ENCODE measurements at regions not wholly inside any gene's neighbourhood (a gene's known extent, or its start where the extent isn't known, plus 50 kb on each side); places are given as distances from the start of the nearest gene placed in this dataset.

- intact Hi-C loops (cut with micrococcal nuclease), result no loop called here
- Mint-ChIP-seq H3K4me3 (no peak overlapping the region), H3K27ac (no peak overlapping the region), H3K36me3 (no peaks in the 10 kb centered on the region), H3K27me3 (ENCODE audit: low read depth in 3 of 3) (peaks cover 0 to 2% (median 0%) of the 10 kb centered on the region in 3 donors), H3K9me3 (peaks cover 0 to 2% (median 0%) of the 10 kb centered on the region in 7 donors), H3K4me1 (peaks cover 5% of the 10 kb centered on the region)
- TF ChIP-seq, protein P1, sequence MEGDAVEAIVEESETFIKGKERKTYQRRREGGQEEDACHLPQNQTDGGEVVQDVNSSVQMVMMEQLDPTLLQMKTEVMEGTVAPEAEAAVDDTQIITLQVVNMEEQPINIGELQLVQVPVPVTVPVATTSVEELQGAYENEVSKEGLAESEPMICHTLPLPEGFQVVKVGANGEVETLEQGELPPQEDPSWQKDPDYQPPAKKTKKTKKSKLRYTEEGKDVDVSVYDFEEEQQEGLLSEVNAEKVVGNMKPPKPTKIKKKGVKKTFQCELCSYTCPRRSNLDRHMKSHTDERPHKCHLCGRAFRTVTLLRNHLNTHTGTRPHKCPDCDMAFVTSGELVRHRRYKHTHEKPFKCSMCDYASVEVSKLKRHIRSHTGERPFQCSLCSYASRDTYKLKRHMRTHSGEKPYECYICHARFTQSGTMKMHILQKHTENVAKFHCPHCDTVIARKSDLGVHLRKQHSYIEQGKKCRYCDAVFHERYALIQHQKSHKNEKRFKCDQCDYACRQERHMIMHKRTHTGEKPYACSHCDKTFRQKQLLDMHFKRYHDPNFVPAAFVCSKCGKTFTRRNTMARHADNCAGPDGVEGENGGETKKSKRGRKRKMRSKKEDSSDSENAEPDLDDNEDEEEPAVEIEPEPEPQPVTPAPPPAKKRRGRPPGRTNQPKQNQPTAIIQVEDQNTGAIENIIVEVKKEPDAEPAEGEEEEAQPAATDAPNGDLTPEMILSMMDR (IDR thresholded peaks at IDR 0.05), result no peak
- no peak for DNase-seq
- Histone ChIP-seq H3K36me3 (replicated peaks in 1 of 2; ENCODE audit: control insufficient read depth in 1 of 2, insufficient read depth in 2 of 2, low read length in 2 of 2) (no peaks in the 10 kb centered on the region), H3K9me3 (replicated peaks in 1 of 2; ENCODE audit: control insufficient read depth in 1 of 2, insufficient read depth in 1 of 2, low read length in 2 of 2) (no peaks in the 10 kb centered on the region), H4K20me1 (ENCODE audit: insufficient read depth, low read length) (no peaks in the 10 kb centered on the region), H3K4me2 (replicated peaks; ENCODE audit: extremely low read depth, low read length, poor library complexity, severe bottlenecking) (no peak overlapping the region), H3K27me3 (ENCODE audit: control insufficient read depth in 2 of 2, insufficient read depth in 2 of 2, low read length in 2 of 2) (no peaks in the 10 kb centered on the region), H2AFZ (ENCODE audit: insufficient read depth, low read depth, low read length, poor library complexity, severe bottlenecking) (no peak overlapping the region), H3K4me3 (replicated peaks in 1 of 3; ENCODE audit: low read depth in 2 of 3, low read length in 3 of 3) (no peak overlapping the region), H3K4me1 (ENCODE audit: control insufficient read depth in 1 of 2, insufficient read depth in 2 of 2, low read length in 2 of 2) (peaks cover 0 to 4% of the 10 kb centered on the region in 2 donors), H3K27ac (ENCODE audit: low read depth in 1 of 2, low read length in 2 of 2) (no peak overlapping the region), H3K9ac (ENCODE audit: insufficient read depth, low read length, poor library complexity, severe bottlenecking) (no peak overlapping the region), H3K79me2 (ENCODE audit: insufficient read depth, low read length) (no peaks in the 10 kb centered on the region)
- no CpG with 5 or more reads among the region's 6 CpGs for WGBS (ENCODE audit: insufficient coverage)
Measured at GRCh38 chr13:53143757-53144339, 115.2 kb downstream of the OLFM4 start.

GRCh38 chr13:53144826-53145225, 116.2 kb downstream of the OLFM4 start:
- TF ChIP-seq, protein P1 (IDR thresholded peaks at IDR 0.05), result no peak
- no peaks in the 10 kb centered on the region for H3K79me2 ChIP-seq (ENCODE audit: insufficient read depth, low read length)
- no peak overlapping the region for H3K4me3 ChIP-seq (replicated peaks in 1 of 3; ENCODE audit: low read depth in 2 of 3, low read length in 3 of 3)
- H3K27me3 ChIP-seq (ENCODE audit: control insufficient read depth in 2 of 2, insufficient read depth in 2 of 2, low read length in 2 of 2), result no peaks in the 10 kb centered on the region
- peaks cover 0 to 2% (median 0%) of the 10 kb centered on the region in 7 donors for H3K9me3 Mint-ChIP-seq
- no peaks in the 10 kb centered on the region for H3K36me3 Mint-ChIP-seq
- no peak overlapping the region for H3K27ac Mint-ChIP-seq
- no peak overlapping the region for H3K4me2 ChIP-seq (replicated peaks; ENCODE audit: extremely low read depth, low read length, poor library complexity, severe bottlenecking)
- no peak overlapping the region for H3K27ac ChIP-seq (ENCODE audit: low read depth in 1 of 2, low read length in 2 of 2)
- H3K27me3 Mint-ChIP-seq (ENCODE audit: low read depth in 3 of 3), result no peaks in the 10 kb centered on the region
- H4K20me1 ChIP-seq (ENCODE audit: insufficient read depth, low read length), result no peaks in the 10 kb centered on the region
- peak overlapping the region in 1 of 2 donors; percentile 8 for H3K4me3 Mint-ChIP-seq
- peak in 1 of 3 donors; percentile 6 for DNase-seq
- WGBS (ENCODE audit: insufficient coverage), result 38% methylated on average over 2 of the region's 5 CpGs
- no peaks in the 10 kb centered on the region for H3K36me3 ChIP-seq (replicated peaks in 1 of 2; ENCODE audit: control insufficient read depth in 1 of 2, insufficient read depth in 2 of 2, low read length in 2 of 2)
- peaks cover 0 to 4% of the 10 kb centered on the region in 2 donors for H3K4me1 ChIP-seq (ENCODE audit: control insufficient read depth in 1 of 2, insufficient read depth in 2 of 2, low read length in 2 of 2)
- no peaks in the 10 kb centered on the region for H3K9me3 ChIP-seq (replicated peaks in 1 of 2; ENCODE audit: control insufficient read depth in 1 of 2, insufficient read depth in 1 of 2, low read length in 2 of 2)
- peaks cover 5% of the 10 kb centered on the region for H3K4me1 Mint-ChIP-seq
- no peak overlapping the region for H2AFZ ChIP-seq (ENCODE audit: insufficient read depth, low read depth, low read length, poor library complexity, severe bottlenecking)
- intact Hi-C loops (cut with micrococcal nuclease), result no loop called here
- H3K9ac ChIP-seq (ENCODE audit: insufficient read depth, low read length, poor library complexity, severe bottlenecking), result no peak overlapping the region
